GM12878 (cell line): ENCODE measurements at regions not wholly inside any gene's neighbourhood (a gene's known extent, or its start where the extent isn't known, plus 50 kb on each side); places are given as distances from the start of the nearest gene placed in this dataset.

ENCODE experiments used
- ATAC-seq: fragments of 200-7000 bp; cut with Tn5 transposase; 3 replicates; pipeline ENCODE4 v1.9.1; 2020; ENCODE audit warnings: mild to moderate bottlenecking, moderate library complexity
- BruUV-seq: library from RNA; stranded (reverse); fragments of 400-500 nt; replicated peaks from 2 replicates; lab custom pipeline; 2021; lab: Mats Ljungman, UMichigan
- CTCF ChIA-PET: fragments of 300-600 bp; sonication (Branson Sonifier 250); formaldehyde crosslinking; extraction: SDS; loops from one replicate; lab custom pipeline; 2021; ENCODE audit warnings: inconsistent platforms; lab: Yijun Ruan, JAX
- POLR2A ChIA-PET: fragments of 350-600 bp; formaldehyde crosslinking; extraction: SDS; loops from one replicate; lab custom pipeline; 2021; ENCODE audit warnings: inconsistent platforms; lab: Charles Lee
- RAD21 ChIA-PET: fragments of 300-600 bp; sonication (Branson Sonifier 250); formaldehyde crosslinking; loops from one replicate; lab custom pipeline; 2023; ENCODE audit warnings: antibody characterized with exemption; ENCODE audit not compliant: unreplicated experiment; lab: Charles Lee
- SMC1A ChIA-PET: fragments of 300-600 bp; sonication (Branson Sonifier 250); formaldehyde crosslinking; loops from one replicate; lab custom pipeline; 2023; ENCODE audit not compliant: unreplicated experiment, uncharacterized antibody; lab: Charles Lee
- DNase-seq: peaks from one replicate; pipeline ENCODE4 v3.0.0-alpha.2; 2011; ENCODE audit warnings: low read depth, low spot score
- FAIRE-seq: peaks from 3 replicates; lab custom pipeline; 2011; peaks lifted over from hg19 to GRCh38; lab: Jason Lieb, UNC
- H2AFZ ChIP-seq: 2 replicates; pipeline ENCODE4 v1.6.0; 2011; ENCODE audit warnings: low read depth, low read length, control low read depth; ENCODE audit not compliant: control insufficient read depth
- H3K27ac ChIP-seq: 2 replicates; pipeline ENCODE4 v1.5.1; 2011; ENCODE audit warnings: control low read depth; ENCODE audit not compliant: control insufficient read depth, insufficient read depth
- H3K27me3 ChIP-seq, 2 experiments: replicated peaks in 1 of 2; 2 replicates each; pipeline versions ENCODE4 v1.6.0 to v1.6.1; 2011; ENCODE audit warnings: low read length in 1 of 2; ENCODE audit not compliant: control insufficient read depth in 2 of 2, insufficient read depth in 2 of 2
- H3K36me3 ChIP-seq, 2 experiments: 2 replicates each; pipeline ENCODE4 v1.5.1; 2011; ENCODE audit warnings: low read length in 1 of 2; ENCODE audit not compliant: control insufficient read depth in 2 of 2, insufficient read depth in 2 of 2
- H3K4me1 ChIP-seq: 2 replicates; pipeline ENCODE4 v1.6.1; 2011; ENCODE audit warnings: mild to moderate bottlenecking, low read length, moderate library complexity, mixed read lengths; ENCODE audit not compliant: control insufficient read depth, insufficient read depth
- H3K4me2 ChIP-seq: 2 replicates; pipeline ENCODE4 v1.6.0; 2011; ENCODE audit warnings: control low read depth; ENCODE audit not compliant: control insufficient read depth, insufficient read depth
- H3K4me3 ChIP-seq: fragments of 200-600 bp; sonication (generic); 2 replicates; pipeline ENCODE4 v1.5.1; 2016
- H3K79me2 ChIP-seq: 2 replicates; pipeline ENCODE4 v1.6.0; 2011; ENCODE audit warnings: low read length; ENCODE audit not compliant: control insufficient read depth, insufficient read depth
- H3K9ac ChIP-seq: 2 replicates; pipeline ENCODE4 v1.8.0; 2011; ENCODE audit warnings: low read length, control low read depth, mixed read lengths; ENCODE audit not compliant: control insufficient read depth, insufficient read depth
- H3K9me3 ChIP-seq: replicated peaks from 3 replicates; pipeline ENCODE4 v1.5.1; 2011; ENCODE audit warnings: mild to moderate bottlenecking, low read length; ENCODE audit not compliant: control insufficient read depth, insufficient read depth
- H4K20me1 ChIP-seq: 2 replicates; pipeline ENCODE4 v1.6.0; 2011; ENCODE audit not compliant: control insufficient read depth, insufficient read depth
- BCLAF1 ChIP-seq: fragments of 450-650 bp; IDR thresholded peaks from 2 replicates; pipeline ENCODE4 v1.6.1; 2017; ENCODE audit warnings: antibody characterized with exemption, mild to moderate bottlenecking, moderate library complexity
- CTCF ChIP-seq, 3 experiments: IDR thresholded peaks in 2 of 3; conservative IDR thresholded peaks in 1 of 3; 2 replicates each; pipeline ENCODE4 v1.5.1; 2011; ENCODE audit warnings: low read depth in 3 of 3, low read length in 3 of 3, mild to moderate bottlenecking in 3 of 3, control low read depth in 2 of 3, moderate library complexity in 2 of 3, inconsistent platforms in 1 of 3, mixed read lengths in 1 of 3; ENCODE audit not compliant: control insufficient read depth in 2 of 3, insufficient read depth in 1 of 3; ENCODE audit errors: extremely low read depth in 1 of 3
- EED ChIP-seq: sonication (generic); IDR thresholded peaks from 2 replicates; pipeline ENCODE4 v1.6.1; 2016; ENCODE audit warnings: antibody characterized with exemption, low read depth
- MXI1 ChIP-seq: fragments of 150-350 bp; IDR thresholded peaks from 2 replicates; pipeline ENCODE4 v1.6.1; 2011; ENCODE audit warnings: low read depth, mild to moderate bottlenecking, inconsistent platforms, low read length, improper control_type of control experiment
- NFYA ChIP-seq: IDR thresholded peaks from 2 replicates; pipeline ENCODE4 v1.6.1; 2011; ENCODE audit warnings: low read depth, mild to moderate bottlenecking, low read length, improper control_type of control experiment, borderline replicate concordance
- NR2C2 ChIP-seq: IDR thresholded peaks from 2 replicates; pipeline ENCODE4 v1.6.1; 2011; ENCODE audit warnings: borderline replicate concordance, low read depth; ENCODE audit not compliant: control insufficient read depth, insufficient read length
- SKIL ChIP-seq: fragments of 450-650 bp; IDR thresholded peaks from 2 replicates; pipeline ENCODE4 v1.6.1; 2017; ENCODE audit warnings: mild to moderate bottlenecking, low read depth, inconsistent platforms; ENCODE audit not compliant: poor library complexity, severe bottlenecking
- YBX1 ChIP-seq: fragments of 450-650 bp; IDR thresholded peaks from 2 replicates; pipeline ENCODE4 v1.6.1; 2016; ENCODE audit warnings: antibody characterized with exemption
- WGBS: methylation state at CpG from one replicate; pipeline ENCODE4 v1.1.6; 2016; ENCODE audit warnings: low lambda C conversion rate; ENCODE audit not compliant: insufficient replicate concordance, insufficient coverage; ENCODE audit errors: missing lambda C conversion rate; 5-methylcytosine and 5-hydroxymethylcytosine counted together
- in situ Hi-C: fragments of 300-500 bp; cut with MboI; formaldehyde crosslinking; loops from 9 replicates; pipeline ENCODE4 v1.14.3; 2018; ENCODE audit warnings: mixed read lengths
- intact Hi-C: fragments of 100-400 bp; cut with micrococcal nuclease; formaldehyde crosslinking; loops from one replicate; pipeline ENCODE4 v1.14.2; 2022; ENCODE audit not compliant: unreplicated experiment

GRCh38 chr1:229028987-229029878, 241.7 kb upstream of the RAB4A start:
- H4K20me1 ChIP-seq = no peaks in the 10 kb centered on the region
- DNase-seq (no peak), FAIRE-seq (no peak), ATAC-seq (no peak)
- ChIA-PET CTCF (no interaction called here), POLR2A (no interaction called here), RAD21 (no interaction called here), SMC1A (interaction anchor here (0.6 kb wide), 1 partner anchor 211 kb away, joined by 3 read pairs; no protein-coding TSS in a partner anchor)
- no peak overlapping the region for H3K4me3 ChIP-seq
- H3K27ac ChIP-seq = no peak overlapping the region
- WGBS = 52% methylated on average over 10 of the region's 10 CpGs
- no peaks in the 10 kb centered on the region for H3K79me2 ChIP-seq
- H3K9ac ChIP-seq = no peak overlapping the region
- H3K4me2 ChIP-seq = no peak overlapping the region
- H3K27me3 ChIP-seq = peaks cover 0 to 3% of the 10 kb centered on the region in 2 experiments; a peak in 3 of 4 replicates
- TF ChIP-seq EED (no peak), SKIL (no peak), YBX1 (no peak), NFYA (no peak), NR2C2 (no peak), CTCF (IDR thresholded peaks at IDR 0.05 in 2 of 3, conservative IDR thresholded peaks at IDR 0.05 in 1 of 3; ENCODE audit: control insufficient read depth in 2 of 3, extremely low read depth in 1 of 3, insufficient read depth in 1 of 3, low read depth in 3 of 3, low read length in 3 of 3) (no peak), MXI1 (no peak), BCLAF1 (no peak)
- intact Hi-C loops = no loop called here
- H3K4me1 ChIP-seq = peaks cover 4% of the 10 kb centered on the region
- H2AFZ ChIP-seq = no peak overlapping the region
- no peaks in the 10 kb centered on the region; the same call in 2 of the 3 replicates for H3K9me3 ChIP-seq
- BruUV-seq = no TSS peak
- no peaks in the 10 kb centered on the region for H3K36me3 ChIP-seq
- in situ Hi-C loops = no loop called here
